ENCODE measurements at regions not wholly inside any gene's neighbourhood (a gene's known extent, or its start where the extent isn't known, plus 50 kb on each side); places are given as distances from the start of the nearest gene placed in this dataset.

- Histone ChIP-seq H3K36me3 (no peaks in the 10 kb centered on the region), H3K4me3 (no peak overlapping the region), H3K4me1 (peaks cover 3% of the 10 kb centered on the region), H3K27ac (no peak overlapping the region), H3K27me3 (ENCODE audit: low read depth) (peaks cover 5% of the 10 kb centered on the region), H3K9me3 (no peaks in the 10 kb centered on the region)
- DNase-seq (no peak), ATAC-seq (no peak)
- intact Hi-C loops (cut with DNase I) = no loop called here
- no peak for TF ChIP-seq CTCF (IDR thresholded peaks at IDR 0.05)
These were observed 286.2 kb upstream of the FOXF1 start for GRCh38 chr16:86224126-86224525.

- no peak for DNase-seq
- no peaks in the 10 kb centered on the region for H3K9me3 ChIP-seq
- peaks cover 3% of the 10 kb centered on the region for H3K4me1 ChIP-seq
- ATAC-seq = no peak
- TF ChIP-seq CTCF (IDR thresholded peaks at IDR 0.05) = no peak
- no peak overlapping the region for H3K27ac ChIP-seq
- H3K27me3 ChIP-seq (ENCODE audit: low read depth) = peaks cover 5% of the 10 kb centered on the region
- H3K4me3 ChIP-seq = no peak overlapping the region
- H3K36me3 ChIP-seq = no peaks in the 10 kb centered on the region
- intact Hi-C loops (cut with DNase I) = no loop called here
These were observed 285.7 kb upstream of the FOXF1 start for GRCh38 chr16:86224629-86225028.

GRCh38 chr16:86225905-86226371 is 284.4 kb upstream of the FOXF1 start:
- Histone ChIP-seq H3K27me3 (ENCODE audit: low read depth) (peaks cover 4% of the 10 kb centered on the region), H3K4me1 (peaks cover 3% of the 10 kb centered on the region), H3K9me3 (no peaks in the 10 kb centered on the region), H3K4me3 (no peak overlapping the region), H3K27ac (no peak overlapping the region), H3K36me3 (no peaks in the 10 kb centered on the region)
- DNase-seq = no peak
- no peak for ATAC-seq
- intact Hi-C loops (cut with DNase I) = no loop called here
- no peak for TF ChIP-seq CTCF (IDR thresholded peaks at IDR 0.05)

GRCh38 chr16:86227041-86227440 is 283.3 kb upstream of the FOXF1 start:
- ATAC-seq = no peak
- intact Hi-C loops (cut with DNase I) = no loop called here

GRCh38 chr16:86227801-86228200 is 282.5 kb upstream of the FOXF1 start:
- no peaks in the 10 kb centered on the region for H3K36me3 ChIP-seq
- H3K4me1 ChIP-seq = no peaks in the 10 kb centered on the region
- DNase-seq (no peak), ATAC-seq (no peak)
- TF ChIP-seq CTCF (IDR thresholded peaks at IDR 0.05) = no peak
- H3K4me3 ChIP-seq = no peak overlapping the region
- intact Hi-C loops (cut with DNase I) = no loop called here
- H3K9me3 ChIP-seq = no peaks in the 10 kb centered on the region
- no peaks in the 10 kb centered on the region for H3K27me3 ChIP-seq (ENCODE audit: low read depth)
- H3K27ac ChIP-seq = no peak overlapping the region

More at GRCh38 chr16:86227041-86227440, 283.3 kb upstream of the FOXF1 start:
- no peak overlapping the region for H3K4me3 ChIP-seq
- H3K9me3 ChIP-seq = no peaks in the 10 kb centered on the region
- no peak overlapping the region for H3K27ac ChIP-seq
- H3K27me3 ChIP-seq (ENCODE audit: low read depth) = no peaks in the 10 kb centered on the region
- peaks cover 3% of the 10 kb centered on the region for H3K4me1 ChIP-seq
- TF ChIP-seq CTCF (IDR thresholded peaks at IDR 0.05) = no peak
- DNase-seq = no peak
- no peaks in the 10 kb centered on the region for H3K36me3 ChIP-seq

- DNase-seq (no peak), ATAC-seq (no peak)
- H3K36me3 ChIP-seq = no peaks in the 10 kb centered on the region
- H3K9me3 ChIP-seq = no peaks in the 10 kb centered on the region
- TF ChIP-seq CTCF (IDR thresholded peaks at IDR 0.05) = no peak
- no peak overlapping the region for H3K27ac ChIP-seq
- intact Hi-C loops (cut with DNase I) = no loop called here
- no peak overlapping the region for H3K4me3 ChIP-seq
- H3K27me3 ChIP-seq (ENCODE audit: low read depth) = no peaks in the 10 kb centered on the region
- H3K4me1 ChIP-seq = no peaks in the 10 kb centered on the region
These were observed 281.6 kb upstream of the FOXF1 start for GRCh38 chr16:86228713-86229112.
